Activated CD8-positive, alpha-beta T cell treated with anti-CD3 and anti-CD28 coated beads for 36 hours (primary cell): ENCODE measurements at regions not wholly inside any gene's neighbourhood (a gene's known extent, or its start where the extent isn't known, plus 50 kb on each side); places are given as distances from the start of the nearest gene placed in this dataset.

Experiments used
- ATAC-seq: fragments of 200-7000 bp; cut with Tn5 transposase; one replicate; pipeline ENCODE4 v1.10.0; 2021; ENCODE audit warnings: mild to moderate bottlenecking, moderate library complexity
- CTCF ChIA-PET: fragments of 350-600 bp; sonication (Branson Sonifier 250); formaldehyde crosslinking; loops from one replicate; lab custom pipeline; 2021; ENCODE audit warnings: antibody characterized with exemption; lab: Charles Lee
- POLR2A ChIA-PET: fragments of 350-600 bp; sonication (Branson Sonifier 250); formaldehyde crosslinking; loops from one replicate; lab custom pipeline; 2021; ENCODE audit warnings: antibody characterized with exemption; lab: Charles Lee
- DNase-seq: peaks from one replicate; pipeline ENCODE4 v3.0.0-alpha.2; 2020
- H3K27ac Mint-ChIP-seq: one replicate; pipeline ENCODE4 v1.8.0; 2021; ENCODE audit warnings: mild to moderate bottlenecking, mixed read lengths
- H3K27me3 Mint-ChIP-seq: one replicate; pipeline ENCODE4 v1.8.0; 2021; ENCODE audit warnings: mixed read lengths
- H3K36me3 Mint-ChIP-seq: one replicate; pipeline ENCODE4 v1.8.0; 2021; ENCODE audit warnings: low read depth, mixed read lengths
- H3K4me1 Mint-ChIP-seq: one replicate; pipeline ENCODE4 v1.8.0; 2021; ENCODE audit warnings: low read depth, mixed read lengths
- H3K4me3 Mint-ChIP-seq: one replicate; pipeline ENCODE4 v1.8.0; 2021; ENCODE audit warnings: mild to moderate bottlenecking, moderate library complexity, mixed read lengths
- H3K9me3 Mint-ChIP-seq: one replicate; pipeline ENCODE4 v1.8.0; 2021; ENCODE audit warnings: mixed read lengths
- CTCF ChIP-seq: fragments of 200-600 bp; IDR thresholded peaks from one replicate; pipeline ENCODE4 v1.8.0; 2022; ENCODE audit warnings: antibody characterized with exemption, mild to moderate bottlenecking
- intact Hi-C: fragments of 100-400 bp; cut with micrococcal nuclease; formaldehyde crosslinking; loops from one replicate; pipeline ENCODE4 v1.10.0; 2022

GRCh38 chr9:86503942-86504341 is 149.7 kb upstream of the TUT7 start:
- intact Hi-C loops, result no loop called here
- TF ChIP-seq CTCF, result no peak
- ChIA-PET POLR2A (interaction anchor here (0.5 kb wide), 1 partner anchor 1123 kb away, joined by 3 read pairs; no protein-coding TSS in a partner anchor), CTCF (no interaction called here)
- H3K9me3 Mint-ChIP-seq, result no peaks in the 10 kb centered on the region
- no peaks in the 10 kb centered on the region for H3K4me1 Mint-ChIP-seq
- ATAC-seq (no peak), DNase-seq (no peak)
- no peaks in the 10 kb centered on the region for H3K36me3 Mint-ChIP-seq
- H3K27me3 Mint-ChIP-seq, result peaks cover 22% of the 10 kb centered on the region
- no peak overlapping the region for H3K4me3 Mint-ChIP-seq
- no peak overlapping the region for H3K27ac Mint-ChIP-seq

- ChIA-PET POLR2A (no interaction called here), CTCF (no interaction called here)
- peaks cover 25% of the 10 kb centered on the region for H3K27me3 Mint-ChIP-seq
- intact Hi-C loops, result no loop called here
- H3K36me3 Mint-ChIP-seq, result no peaks in the 10 kb centered on the region
- no peaks in the 10 kb centered on the region for H3K4me1 Mint-ChIP-seq
- no peak overlapping the region for H3K27ac Mint-ChIP-seq
- TF ChIP-seq CTCF, result no peak
- no peaks in the 10 kb centered on the region for H3K9me3 Mint-ChIP-seq
- no peak for DNase-seq
- no peak for ATAC-seq
- no peak overlapping the region for H3K4me3 Mint-ChIP-seq
Observed at GRCh38 chr9:86503314-86503713, 149.1 kb upstream of the TUT7 start.

GRCh38 chr9:86500667-86501435 is 146.6 kb upstream of the TUT7 start:
- H3K27ac Mint-ChIP-seq, result no peak overlapping the region
- ChIA-PET POLR2A (interaction anchor here (0.6 kb wide), 1 partner anchor 612 kb away, joined by 3 read pairs; no protein-coding TSS in a partner anchor), CTCF (no interaction called here)
- no peak for TF ChIP-seq CTCF
- H3K9me3 Mint-ChIP-seq, result no peaks in the 10 kb centered on the region
- H3K4me3 Mint-ChIP-seq, result no peak overlapping the region
- no peak for DNase-seq
- no peaks in the 10 kb centered on the region for H3K36me3 Mint-ChIP-seq
- peaks cover 26% of the 10 kb centered on the region for H3K27me3 Mint-ChIP-seq
- intact Hi-C loops, result no loop called here
- no peaks in the 10 kb centered on the region for H3K4me1 Mint-ChIP-seq
- ATAC-seq, result no peak

- H3K27me3 Mint-ChIP-seq, result peaks cover 25% of the 10 kb centered on the region
- H3K27ac Mint-ChIP-seq, result no peak overlapping the region
- no peak for ATAC-seq
- H3K4me1 Mint-ChIP-seq, result no peaks in the 10 kb centered on the region
- ChIA-PET POLR2A (interaction anchor here (0.6 kb wide), 1 partner anchor 175 kb away, joined by 3 read pairs; no protein-coding TSS in a partner anchor), CTCF (no interaction called here)
- no peak overlapping the region for H3K4me3 Mint-ChIP-seq
- H3K36me3 Mint-ChIP-seq, result no peaks in the 10 kb centered on the region
- no peak for DNase-seq
- intact Hi-C loops, result no loop called here
- H3K9me3 Mint-ChIP-seq, result no peaks in the 10 kb centered on the region
- no peak for TF ChIP-seq CTCF
Observed at GRCh38 chr9:86500031-86500430, 145.8 kb upstream of the TUT7 start.

GRCh38 chr9:86494644-86495111 is 140.5 kb upstream of the TUT7 start:
- ATAC-seq, result no peak
- H3K4me1 Mint-ChIP-seq, result no peaks in the 10 kb centered on the region
- ChIA-PET POLR2A (no interaction called here), CTCF (interaction anchor here (1.9 kb wide), 1 partner anchor 8 kb away, joined by 6 read pairs; no protein-coding TSS in a partner anchor)
- H3K27me3 Mint-ChIP-seq, result peaks cover 7% of the 10 kb centered on the region
- H3K36me3 Mint-ChIP-seq, result no peaks in the 10 kb centered on the region
- no peak overlapping the region for H3K27ac Mint-ChIP-seq
- TF ChIP-seq CTCF, result no peak
- intact Hi-C loops, result no loop called here
- H3K9me3 Mint-ChIP-seq, result no peaks in the 10 kb centered on the region
- H3K4me3 Mint-ChIP-seq, result no peak overlapping the region
- DNase-seq, result no peak
